ENCODE measurements at regions not wholly inside any gene's neighbourhood (a gene's known extent, or its start where the extent isn't known, plus 50 kb on each side); places are given as distances from the start of the nearest gene placed in this dataset.
"Not testable (repeated sequence)": the region's sequence is repeated elsewhere in the genome, so short reads cannot be mapped to it uniquely, and the experiment has no call there.

DNA sequence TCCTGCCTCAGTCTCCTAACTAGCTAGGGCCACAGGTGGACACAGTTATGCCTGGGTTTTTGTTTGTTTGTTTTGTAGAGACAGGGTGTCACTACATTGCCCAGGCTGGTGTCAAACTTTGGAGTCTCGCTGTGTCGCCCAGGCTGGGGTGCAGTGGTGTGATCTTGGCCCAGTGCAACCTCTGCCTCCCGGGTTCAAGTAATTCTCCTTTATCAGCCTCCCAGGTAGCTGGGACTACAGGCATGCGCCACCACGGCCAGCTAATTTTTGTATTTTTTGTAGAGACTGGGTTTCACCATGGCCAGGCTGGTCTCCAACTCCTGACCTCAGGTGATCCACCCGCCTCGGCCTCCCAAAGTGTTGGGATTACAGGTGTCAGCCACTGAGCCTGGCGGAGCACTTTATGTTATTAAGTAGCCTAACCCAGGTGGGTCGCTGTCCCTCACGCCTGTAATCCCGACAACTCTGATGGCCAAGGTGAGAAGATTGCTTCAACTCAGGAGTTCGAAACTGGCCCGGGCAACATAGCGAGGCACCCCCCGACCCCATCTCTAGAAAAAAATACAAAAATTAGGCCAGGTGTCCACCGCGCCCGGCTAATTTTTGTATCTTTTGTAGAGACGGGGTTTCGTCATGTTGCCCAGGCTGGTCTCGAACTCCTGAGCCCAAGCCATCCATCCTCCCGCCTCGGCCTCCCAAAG is 91.2 kb upstream of the OR4F16 start:
- TF ChIP-seq ZSCAN29 (IDR thresholded peaks at IDR 0.05); POLR2AphosphoS5 (IDR thresholded peaks at IDR 0.05; ENCODE audit: low read length); FOXK2 (IDR thresholded peaks at IDR 0.05); EZH2 (IDR thresholded peaks at IDR 0.05; ENCODE audit: borderline replicate concordance, control insufficient read depth, low read depth, low read length); ZNF687 (IDR thresholded peaks at IDR 0.05); CHD2 (IDR thresholded peaks at IDR 0.05; ENCODE audit: borderline replicate concordance, low read depth, low read length); CTCF (IDR thresholded peaks at IDR 0.05 in 2 of 3, conservative IDR thresholded peaks at IDR 0.05 in 1 of 3; ENCODE audit: control insufficient read depth in 2 of 3, extremely low read depth in 1 of 3, insufficient read depth in 1 of 3, low read depth in 3 of 3, low read length in 3 of 3); NKRF (conservative IDR thresholded peaks at IDR 0.05); ZNF622 (IDR thresholded peaks at IDR 0.05); POLR2A (IDR thresholded peaks at IDR 0.05; ENCODE audit: low read depth, low read length); RAD21 (IDR thresholded peaks at IDR 0.05; ENCODE audit: insufficient read depth, low read depth, low read length); NFXL1 (IDR thresholded peaks at IDR 0.05; ENCODE audit: borderline replicate concordance); CREB1 (IDR thresholded peaks at IDR 0.05; ENCODE audit: low read depth): not testable (repeated sequence)
- TF ChIP-seq, protein P1, sequence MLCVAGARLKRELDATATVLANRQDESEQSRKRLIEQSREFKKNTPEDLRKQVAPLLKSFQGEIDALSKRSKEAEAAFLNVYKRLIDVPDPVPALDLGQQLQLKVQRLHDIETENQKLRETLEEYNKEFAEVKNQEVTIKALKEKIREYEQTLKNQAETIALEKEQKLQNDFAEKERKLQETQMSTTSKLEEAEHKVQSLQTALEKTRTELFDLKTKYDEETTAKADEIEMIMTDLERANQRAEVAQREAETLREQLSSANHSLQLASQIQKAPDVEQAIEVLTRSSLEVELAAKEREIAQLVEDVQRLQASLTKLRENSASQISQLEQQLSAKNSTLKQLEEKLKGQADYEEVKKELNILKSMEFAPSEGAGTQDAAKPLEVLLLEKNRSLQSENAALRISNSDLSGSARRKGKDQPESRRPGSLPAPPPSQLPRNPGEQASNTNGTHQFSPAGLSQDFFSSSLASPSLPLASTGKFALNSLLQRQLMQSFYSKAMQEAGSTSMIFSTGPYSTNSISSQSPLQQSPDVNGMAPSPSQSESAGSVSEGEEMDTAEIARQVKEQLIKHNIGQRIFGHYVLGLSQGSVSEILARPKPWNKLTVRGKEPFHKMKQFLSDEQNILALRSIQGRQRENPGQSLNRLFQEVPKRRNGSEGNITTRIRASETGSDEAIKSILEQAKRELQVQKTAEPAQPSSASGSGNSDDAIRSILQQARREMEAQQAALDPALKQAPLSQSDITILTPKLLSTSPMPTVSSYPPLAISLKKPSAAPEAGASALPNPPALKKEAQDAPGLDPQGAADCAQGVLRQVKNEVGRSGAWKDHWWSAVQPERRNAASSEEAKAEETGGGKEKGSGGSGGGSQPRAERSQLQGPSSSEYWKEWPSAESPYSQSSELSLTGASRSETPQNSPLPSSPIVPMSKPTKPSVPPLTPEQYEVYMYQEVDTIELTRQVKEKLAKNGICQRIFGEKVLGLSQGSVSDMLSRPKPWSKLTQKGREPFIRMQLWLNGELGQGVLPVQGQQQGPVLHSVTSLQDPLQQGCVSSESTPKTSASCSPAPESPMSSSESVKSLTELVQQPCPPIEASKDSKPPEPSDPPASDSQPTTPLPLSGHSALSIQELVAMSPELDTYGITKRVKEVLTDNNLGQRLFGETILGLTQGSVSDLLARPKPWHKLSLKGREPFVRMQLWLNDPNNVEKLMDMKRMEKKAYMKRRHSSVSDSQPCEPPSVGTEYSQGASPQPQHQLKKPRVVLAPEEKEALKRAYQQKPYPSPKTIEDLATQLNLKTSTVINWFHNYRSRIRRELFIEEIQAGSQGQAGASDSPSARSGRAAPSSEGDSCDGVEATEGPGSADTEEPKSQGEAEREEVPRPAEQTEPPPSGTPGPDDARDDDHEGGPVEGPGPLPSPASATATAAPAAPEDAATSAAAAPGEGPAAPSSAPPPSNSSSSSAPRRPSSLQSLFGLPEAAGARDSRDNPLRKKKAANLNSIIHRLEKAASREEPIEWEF (IDR thresholded peaks at IDR 0.05; ENCODE audit: insufficient replicate concordance, low read depth, low read length): not testable (repeated sequence)
